IMR-90 (cell line): ENCODE measurements at regions not wholly inside any gene's neighbourhood (a gene's known extent, or its start where the extent isn't known, plus 50 kb on each side); places are given as distances from the start of the nearest gene placed in this dataset.

Source experiments
- ATAC-seq: fragments of 200-7000 bp; cut with Tn5 transposase; 2 replicates; pipeline ENCODE4 v1.9.1; 2020; ENCODE audit warnings: low read depth, mild to moderate bottlenecking, moderate library complexity
- BruUV-seq: library from RNA; stranded (reverse); fragments of 400-500 nt; replicated peaks from 2 replicates; lab custom pipeline; 2021; lab: Mats Ljungman, UMichigan
- CTCF ChIA-PET: fragments of 300-600 bp; formaldehyde crosslinking; extraction: SDS; loops from one replicate; lab custom pipeline; 2021; ENCODE audit warnings: antibody characterized with exemption; lab: Yijun Ruan, JAX
- POLR2A ChIA-PET: fragments of 300-600 bp; sonication (Branson Sonifier 250); formaldehyde crosslinking; loops from one replicate; lab custom pipeline; 2022; ENCODE audit warnings: antibody characterized with exemption; ENCODE audit not compliant: unreplicated experiment; lab: Charles Lee
- DNase-seq: peaks from one replicate; pipeline ENCODE4 v3.0.0; 2013
- H2AFZ ChIP-seq: replicated peaks from 2 replicates; pipeline ENCODE3; 2013; ENCODE audit warnings: low read length, mild to moderate bottlenecking; ENCODE audit not compliant: poor library complexity
- H2AK5ac ChIP-seq: 2 replicates; pipeline ENCODE4 v1.6.1; 2013; ENCODE audit warnings: low read depth, low read length, inconsistent platforms
- H2AK9ac ChIP-seq: replicated peaks from 2 replicates; pipeline ENCODE3; 2013; ENCODE audit warnings: mild to moderate bottlenecking, low read depth, low read length, moderate library complexity; ENCODE audit not compliant: poor library complexity
- H2BK120ac ChIP-seq: 2 replicates; pipeline ENCODE4 v1.6.1; 2013; ENCODE audit warnings: low read depth, low read length, inconsistent platforms
- H2BK15ac ChIP-seq: 3 replicates; pipeline ENCODE4 v1.6.1; 2013; ENCODE audit warnings: low read depth, low read length, inconsistent platforms
- H2BK20ac ChIP-seq: 2 replicates; pipeline ENCODE4 v1.6.1; 2013; ENCODE audit warnings: low read depth, mild to moderate bottlenecking, inconsistent platforms, low read length, moderate library complexity
- H2BK5ac ChIP-seq: 2 replicates; pipeline ENCODE4 v1.6.1; 2013; ENCODE audit warnings: mild to moderate bottlenecking, low read depth, low read length, inconsistent platforms; ENCODE audit not compliant: poor library complexity, severe bottlenecking
- H3K14ac ChIP-seq: replicated peaks from 2 replicates; pipeline ENCODE4 v1.6.1; 2013; ENCODE audit warnings: low read depth, low read length, inconsistent platforms
- H3K18ac ChIP-seq: 2 replicates; pipeline ENCODE4 v1.6.1; 2013; ENCODE audit warnings: low read depth, low read length, control low read depth
- H3K23ac ChIP-seq: 2 replicates; pipeline ENCODE4 v1.6.1; 2013; ENCODE audit warnings: low read depth, low read length, inconsistent platforms
- H3K27ac ChIP-seq: 2 replicates; pipeline ENCODE4 v1.5.1; 2013; ENCODE audit warnings: mild to moderate bottlenecking, control low read depth, low read length; ENCODE audit not compliant: insufficient read depth
- H3K27me3 ChIP-seq: 2 replicates; pipeline ENCODE4 v1.6.1; 2013; ENCODE audit warnings: low read length; ENCODE audit not compliant: control insufficient read depth, insufficient read depth
- H3K36me3 ChIP-seq: 2 replicates; pipeline ENCODE4 v1.6.1; 2013; ENCODE audit warnings: low read length, mixed read lengths; ENCODE audit not compliant: control insufficient read depth, insufficient read depth
- H3K4ac ChIP-seq: 2 replicates; pipeline ENCODE4 v1.6.1; 2013; ENCODE audit warnings: low read depth, low read length, inconsistent platforms
- H3K4me1 ChIP-seq: 2 replicates; pipeline ENCODE4 v1.6.1; 2013; ENCODE audit warnings: low read length, mixed read lengths; ENCODE audit not compliant: control insufficient read depth, insufficient read depth
- H3K4me2 ChIP-seq: 2 replicates; pipeline ENCODE4 v1.6.1; 2013; ENCODE audit warnings: low read depth, mild to moderate bottlenecking, control low read depth, low read length, moderate library complexity
- H3K4me3 ChIP-seq: 2 replicates; pipeline ENCODE4 v1.5.1; 2013; ENCODE audit warnings: low read depth, mild to moderate bottlenecking, control low read depth, low read length, moderate library complexity; ENCODE audit not compliant: insufficient read depth
- H3K56ac ChIP-seq: 2 replicates; pipeline ENCODE4 v1.6.1; 2013; ENCODE audit warnings: low read length, inconsistent platforms; ENCODE audit not compliant: insufficient read depth; ENCODE audit errors: extremely low read depth
- H3K79me1 ChIP-seq, 2 experiments: 2 replicates each; pipeline ENCODE4 v1.6.1; 2013; ENCODE audit warnings: low read length in 2 of 2, inconsistent platforms in 1 of 2, low read depth in 1 of 2
- H3K9ac ChIP-seq: 2 replicates; pipeline ENCODE4 v1.6.1; 2013; ENCODE audit warnings: low read depth, low read length, control low read depth
- H3K9me1 ChIP-seq: 2 replicates; pipeline ENCODE4 v1.6.1; 2013; ENCODE audit warnings: low read length, inconsistent platforms; ENCODE audit not compliant: insufficient read depth
- H3K9me3 ChIP-seq: 2 replicates; pipeline ENCODE4 v1.6.1; 2013; ENCODE audit warnings: low read length; ENCODE audit not compliant: control insufficient read depth, insufficient read depth
- H4K20me1 ChIP-seq: 2 replicates; pipeline ENCODE4 v1.6.1; 2013; ENCODE audit warnings: low read length, inconsistent platforms; ENCODE audit not compliant: insufficient read depth
- H4K5ac ChIP-seq: 2 replicates; pipeline ENCODE4 v1.6.1; 2013; ENCODE audit warnings: mild to moderate bottlenecking, low read depth, low read length, control low read depth
- H4K8ac ChIP-seq, 2 experiments: 2 replicates each; pipeline ENCODE4 v1.6.1; 2013; ENCODE audit warnings: low read depth in 2 of 2, low read length in 2 of 2, control low read depth in 1 of 2, inconsistent platforms in 1 of 2
- H4K91ac ChIP-seq: 2 replicates; pipeline ENCODE4 v1.6.1; 2013; ENCODE audit warnings: low read depth, low read length, inconsistent platforms; ENCODE audit not compliant: insufficient read depth
- BHLHE40 ChIP-seq: fragments of 150-350 bp; IDR thresholded peaks from 2 replicates; pipeline ENCODE4 v1.6.1; 2016; ENCODE audit warnings: mild to moderate bottlenecking, low read depth, low read length
- CTCF ChIP-seq: conservative IDR thresholded peaks from 2 replicates; pipeline ENCODE4 v1.5.1; 2012; ENCODE audit warnings: mild to moderate bottlenecking, low read depth, low read length, improper control_type of control experiment
- ELK1 ChIP-seq: fragments of 150-350 bp; IDR thresholded peaks from 2 replicates; pipeline ENCODE4 v1.6.1; 2016; ENCODE audit warnings: low read depth, mild to moderate bottlenecking, low read length, moderate library complexity, borderline replicate concordance
- FOS ChIP-seq: fragments of 150-350 bp; IDR thresholded peaks from 2 replicates; pipeline ENCODE4 v1.6.1; 2016; ENCODE audit warnings: low read depth, low read length
- MAFK ChIP-seq: IDR thresholded peaks from 2 replicates; pipeline ENCODE4 v1.6.1; 2012; ENCODE audit warnings: low read depth, low read length, improper control_type of control experiment
- MAZ ChIP-seq: IDR thresholded peaks from 2 replicates; pipeline ENCODE4 v1.6.1; 2012; ENCODE audit warnings: low read depth, mild to moderate bottlenecking, low read length, improper control_type of control experiment, moderate library complexity, borderline replicate concordance
- NFE2L2 ChIP-seq: fragments of 150-350 bp; IDR thresholded peaks from 2 replicates; pipeline ENCODE4 v1.6.1; 2016; ENCODE audit warnings: low read depth, mild to moderate bottlenecking, low read length
- POLR2A ChIP-seq: IDR thresholded peaks from 2 replicates; pipeline ENCODE4 v1.6.1; 2012; ENCODE audit warnings: mild to moderate bottlenecking, low read depth, low read length
- RAD21 ChIP-seq: IDR thresholded peaks from 2 replicates; pipeline ENCODE4 v1.6.1; 2012; ENCODE audit warnings: low read length, improper control_type of control experiment
- RCOR1 ChIP-seq: IDR thresholded peaks from 2 replicates; pipeline ENCODE4 v1.6.1; 2012; ENCODE audit warnings: mild to moderate bottlenecking, low read length, improper control_type of control experiment; ENCODE audit not compliant: insufficient replicate concordance
- RFX5 ChIP-seq: IDR thresholded peaks from 2 replicates; pipeline ENCODE4 v1.8.0; 2012; ENCODE audit warnings: low read depth, mild to moderate bottlenecking, low read length, moderate library complexity
- SMC3 ChIP-seq: fragments of 150-350 bp; IDR thresholded peaks from 2 replicates; pipeline ENCODE4 v1.6.1; 2016; ENCODE audit warnings: low read depth, mild to moderate bottlenecking, antibody characterized with exemption, low read length, moderate library complexity
- WGBS, 2 experiments: methylation state at CpG; one replicate each; pipeline versions ENCODE4 v1.1.5 to v1.1.7; 2013; ENCODE audit warnings: missing lambda C conversion rate in 2 of 2; ENCODE audit not compliant: insufficient read length in 1 of 2; ENCODE audit errors: extremely low coverage in 2 of 2; 5-methylcytosine and 5-hydroxymethylcytosine counted together
- dilution Hi-C: fragments of 300-500 bp; cut with HindIII; formaldehyde crosslinking; loops from one replicate; pipeline ENCODE4 v1.14.3; 2018; ENCODE audit warnings: low sequenced_read_pairs; ENCODE audit not compliant: unreplicated experiment
- in situ Hi-C: fragments of 300-500 bp; cut with MboI; formaldehyde crosslinking; loops from 3 replicates; pipeline ENCODE4 v1.14.3; 2019; ENCODE audit warnings: low sequenced_read_pairs, inconsistent platforms, mixed read lengths
- intact Hi-C: fragments of 100-400 bp; cut with micrococcal nuclease; formaldehyde crosslinking; loops from 2 replicates; pipeline ENCODE4 v1.10.0; 2022

- Histone ChIP-seq H4K20me1 (no peaks in the 10 kb centered on the region), H2BK5ac (no peak overlapping the region), H3K79me1 (no peaks in the 10 kb centered on the region), H3K4me2 (no peak overlapping the region), H3K56ac (no peak overlapping the region), H3K23ac (no peak overlapping the region), H3K9me1 (no peaks in the 10 kb centered on the region), H2AK9ac (no peak overlapping the region), H3K14ac (no peak overlapping the region), H3K27ac (no peak overlapping the region), H2BK120ac (no peak overlapping the region), H3K4me1 (no peaks in the 10 kb centered on the region), H3K36me3 (no peaks in the 10 kb centered on the region), H4K5ac (no peak overlapping the region), H2BK20ac (no peak overlapping the region), H4K8ac (no peak overlapping the region), H3K4ac (no peak overlapping the region), H3K9ac (no peak overlapping the region), H4K91ac (no peak overlapping the region), H2BK15ac (no peak overlapping the region), H3K18ac (no peak overlapping the region), H3K4me3 (no peak overlapping the region), H2AFZ (no peak overlapping the region), H2AK5ac (no peak overlapping the region), H3K27me3 (no peaks in the 10 kb centered on the region), H3K9me3 (no peaks in the 10 kb centered on the region; the same call in 1 of the 2 replicates)
- dilution Hi-C loops, result no loop called here
- ATAC-seq, result no peak
- intact Hi-C loops, result no loop called here
- TF ChIP-seq CTCF (no peak), RAD21 (no peak), FOS (no peak), ELK1 (no peak), RCOR1 (no peak), BHLHE40 (no peak), NFE2L2 (no peak), RFX5 (no peak), SMC3 (no peak), MAZ (no peak), POLR2A (no peak), MAFK (no peak)
- in situ Hi-C loops, result no loop called here
- WGBS, 2 experiments, result 60% methylated on average over 1 of the region's 4 CpGs; no CpG with 5 or more reads in 1 of the 2 experiments
- no TSS peak for BruUV-seq
- no peak for DNase-seq
- POLR2A ChIA-PET, result no interaction called here
- CTCF ChIA-PET, result interaction anchor here (1.1 kb wide), 1 partner anchor 26 kb away, joined by 3 read pairs; no protein-coding TSS in a partner anchor
Measured at GRCh38 chr19:30810726-30811125, 438.5 kb downstream of the ZNF536 start.
